SK-N-MC (cell line): ENCODE measurements at regions not wholly inside any gene's neighbourhood (a gene's known extent, or its start where the extent isn't known, plus 50 kb on each side); places are given as distances from the start of the nearest gene placed in this dataset.

Experiments
- DNase-seq: peaks from one replicate; pipeline ENCODE4 v3.0.0-alpha.2; 2011; ENCODE audit warnings: low read depth, low spot score
- H3K27ac ChIP-seq: fragments of 200-600 bp; sonication (generic); 2 replicates; pipeline ENCODE4 v1.5.1; 2016; ENCODE audit warnings: mixed run types
- H3K36me3 ChIP-seq: fragments of 200-600 bp; sonication (generic); 2 replicates; pipeline ENCODE4 v1.6.1; 2017; ENCODE audit warnings: antibody characterized with exemption, low read length, mixed read lengths; ENCODE audit not compliant: insufficient read depth
- H3K4me3 ChIP-seq: fragments of 200-600 bp; sonication (generic); 2 replicates; pipeline ENCODE4 v1.5.1; 2016
- H3K9ac ChIP-seq: fragments of 200-600 bp; sonication (generic); 2 replicates; pipeline ENCODE4 v1.8.0; 2017; ENCODE audit warnings: mixed run types, mixed read lengths; ENCODE audit not compliant: insufficient read length
- H3K9me3 ChIP-seq: fragments of 200-600 bp; sonication (generic); 2 replicates; pipeline ENCODE4 v1.6.1; 2017; ENCODE audit warnings: low read depth, mild to moderate bottlenecking, antibody characterized with exemption, low read length, moderate library complexity, mixed read lengths
- EZH2 ChIP-seq: fragments of 200-600 bp; sonication (generic); IDR thresholded peaks from one replicate; pipeline ENCODE4 v1.6.1; 2017; ENCODE audit warnings: antibody characterized with exemption
- FOXP2 ChIP-seq: optimal IDR thresholded peaks from 2 replicates; pipeline ENCODE3; 2011; ENCODE audit warnings: mild to moderate bottlenecking, moderate library complexity; ENCODE audit not compliant: insufficient read depth; ENCODE audit errors: extremely low read length, control extremely low read depth
- POLR2AphosphoS5 ChIP-seq: IDR thresholded peaks from 2 replicates; pipeline ENCODE4 v1.6.1; 2012; ENCODE audit warnings: mild to moderate bottlenecking, low read depth, low read length, borderline replicate concordance

DNA sequence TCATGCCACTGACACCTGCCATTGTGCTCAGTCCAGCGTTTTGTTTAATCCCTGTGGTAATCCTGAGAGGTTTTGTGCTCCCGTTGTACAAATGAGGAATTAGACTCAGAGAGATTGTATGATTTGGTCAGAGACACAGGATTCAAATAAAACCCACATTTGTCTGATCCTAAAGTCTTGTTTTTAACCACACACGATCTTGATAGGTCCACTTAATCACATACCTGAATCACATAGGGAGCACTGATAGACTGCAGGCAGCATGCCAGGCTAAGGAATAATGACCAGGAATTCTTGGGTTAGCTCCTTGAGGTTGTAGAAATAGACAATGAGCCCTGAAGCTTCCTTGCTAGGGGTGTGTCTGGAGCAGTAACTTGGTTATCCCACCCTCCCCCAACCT is 202.6 kb upstream of the RGS6 start:
- no peak for DNase-seq
- no peak overlapping the region for H3K9ac ChIP-seq
- no peak for TF ChIP-seq POLR2AphosphoS5
- TF ChIP-seq FOXP2, result no peak
- TF ChIP-seq EZH2, result no peak
- no peak overlapping the region for H3K4me3 ChIP-seq
- H3K9me3 ChIP-seq, result no peaks in the 10 kb centered on the region
- peaks cover 73% of the 10 kb centered on the region for H3K36me3 ChIP-seq
- no peak overlapping the region for H3K27ac ChIP-seq

DNA sequence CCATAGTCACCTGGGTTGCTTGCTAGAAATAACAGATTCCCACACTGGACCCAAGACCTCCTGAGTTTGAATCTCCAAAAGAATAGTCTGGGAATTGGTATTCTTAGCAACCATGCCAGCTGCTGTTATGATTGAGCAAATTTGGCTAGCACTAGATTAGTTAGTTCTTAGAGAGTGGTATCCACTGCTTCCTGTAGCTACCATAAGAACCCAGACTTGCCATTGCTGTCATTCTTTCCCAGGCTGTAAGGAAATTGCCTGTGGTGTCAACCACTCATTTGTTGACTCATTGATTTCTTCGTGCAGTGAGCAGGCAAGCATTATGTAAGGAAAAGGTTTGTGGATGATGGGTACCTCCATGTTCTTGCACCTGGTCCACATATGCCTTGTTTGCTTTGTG is 201.8 kb upstream of the RGS6 start:
- no peak overlapping the region for H3K27ac ChIP-seq
- H3K4me3 ChIP-seq, result no peak overlapping the region
- H3K36me3 ChIP-seq, result peaks cover 74% of the 10 kb centered on the region
- DNase-seq, result no peak
- no peaks in the 10 kb centered on the region for H3K9me3 ChIP-seq
- no peak for TF ChIP-seq FOXP2
- no peak for TF ChIP-seq POLR2AphosphoS5
- TF ChIP-seq EZH2, result no peak
- no peak overlapping the region for H3K9ac ChIP-seq

DNA sequence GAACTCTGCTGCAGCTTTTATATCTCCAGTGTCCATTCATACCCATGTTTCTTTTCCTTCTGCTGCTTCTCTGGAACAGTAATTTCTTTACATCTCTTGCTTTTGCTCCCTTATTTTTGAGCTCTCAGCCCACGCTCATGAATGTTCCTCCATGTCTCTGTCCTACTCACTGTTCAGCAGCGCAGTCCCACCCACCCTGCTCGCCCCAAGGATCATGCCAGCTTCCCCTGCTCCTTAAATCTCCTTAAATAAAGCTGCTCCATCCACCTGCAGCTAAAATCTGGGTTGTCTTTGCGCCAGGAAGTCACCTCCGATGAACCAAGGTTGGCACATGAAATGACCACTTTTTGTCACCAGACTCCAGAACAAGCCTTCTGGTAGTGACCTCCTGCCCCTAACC is 201.1 kb upstream of the RGS6 start:
- H3K36me3 ChIP-seq, result peaks cover 81% of the 10 kb centered on the region
- DNase-seq, result no peak

DNA sequence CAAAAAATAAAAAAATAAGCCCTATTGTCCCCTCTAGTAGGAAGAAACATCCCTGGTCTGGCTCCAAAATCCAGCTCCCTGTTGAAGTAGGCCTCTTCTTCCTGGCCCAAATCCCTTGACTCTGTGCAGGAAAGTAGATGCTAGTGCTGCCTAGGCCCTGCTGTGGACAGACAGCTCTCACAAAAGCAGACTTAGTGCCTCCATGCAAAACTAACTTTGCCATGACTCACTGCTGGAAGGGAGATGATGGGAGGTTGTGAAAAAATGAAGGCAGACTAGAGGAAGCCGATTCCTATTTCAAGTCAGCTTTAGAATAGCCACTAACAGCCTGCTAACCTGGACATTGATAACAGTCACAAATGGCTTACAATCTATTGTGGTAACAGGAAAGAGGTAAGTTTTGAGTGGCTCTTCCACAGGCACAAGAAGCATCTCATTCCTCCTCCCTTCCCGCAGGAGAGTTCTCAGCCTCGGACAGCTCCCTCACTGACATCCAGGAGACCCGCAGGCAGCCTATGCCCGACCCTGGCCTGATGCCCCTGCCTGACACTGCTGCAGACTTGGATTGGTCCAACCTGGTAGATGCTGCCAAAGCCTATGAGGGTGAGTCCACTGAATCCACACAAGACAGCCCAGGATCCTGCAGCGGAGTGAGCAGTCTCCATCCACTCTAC is 198.9 kb upstream of the RGS6 start:
- H3K9ac ChIP-seq, result no peak overlapping the region
- no peak overlapping the region for H3K27ac ChIP-seq
- H3K9me3 ChIP-seq, result no peaks in the 10 kb centered on the region
- H3K36me3 ChIP-seq, result peaks cover 89% of the 10 kb centered on the region
- no peak for DNase-seq
- no peak overlapping the region for H3K4me3 ChIP-seq
- TF ChIP-seq POLR2AphosphoS5 (no peak), EZH2 (no peak), FOXP2 (no peak)

More for the DNA sequence above, 201.1 kb upstream of the RGS6 start:
- H3K9ac ChIP-seq, result no peak overlapping the region
- no peak overlapping the region for H3K27ac ChIP-seq
- no peak for TF ChIP-seq EZH2
- TF ChIP-seq FOXP2, result no peak
- TF ChIP-seq POLR2AphosphoS5, result no peak
- H3K4me3 ChIP-seq, result no peak overlapping the region
- H3K9me3 ChIP-seq, result no peaks in the 10 kb centered on the region

DNA sequence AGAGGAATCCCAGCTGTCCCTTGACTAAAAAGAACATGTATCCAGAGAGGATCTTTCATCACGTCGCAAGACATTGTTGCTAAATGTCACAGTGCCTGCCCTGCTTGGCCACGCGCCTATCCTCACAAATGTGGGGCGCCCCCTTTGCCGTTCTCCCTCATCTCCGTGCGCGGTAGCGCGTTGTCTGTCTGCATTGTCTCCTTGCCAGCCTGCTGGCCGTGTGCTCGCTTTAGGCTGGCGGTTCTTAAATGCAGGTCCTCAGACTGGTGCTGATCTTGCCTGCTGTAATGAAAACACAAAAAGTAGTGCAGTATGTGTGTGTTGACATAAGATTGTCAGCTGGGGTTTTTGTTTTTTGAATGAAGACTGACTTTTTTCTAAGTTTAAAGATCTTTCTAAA is 198.2 kb upstream of the RGS6 start:
- H3K9me3 ChIP-seq, result no peaks in the 10 kb centered on the region
- TF ChIP-seq POLR2AphosphoS5, result no peak
- no peak for TF ChIP-seq EZH2
- no peak for TF ChIP-seq FOXP2
- no peak overlapping the region for H3K27ac ChIP-seq
- H3K4me3 ChIP-seq, result no peak overlapping the region
- H3K9ac ChIP-seq, result no peak overlapping the region
- no peak for DNase-seq
- peaks cover 89% of the 10 kb centered on the region for H3K36me3 ChIP-seq

DNA sequence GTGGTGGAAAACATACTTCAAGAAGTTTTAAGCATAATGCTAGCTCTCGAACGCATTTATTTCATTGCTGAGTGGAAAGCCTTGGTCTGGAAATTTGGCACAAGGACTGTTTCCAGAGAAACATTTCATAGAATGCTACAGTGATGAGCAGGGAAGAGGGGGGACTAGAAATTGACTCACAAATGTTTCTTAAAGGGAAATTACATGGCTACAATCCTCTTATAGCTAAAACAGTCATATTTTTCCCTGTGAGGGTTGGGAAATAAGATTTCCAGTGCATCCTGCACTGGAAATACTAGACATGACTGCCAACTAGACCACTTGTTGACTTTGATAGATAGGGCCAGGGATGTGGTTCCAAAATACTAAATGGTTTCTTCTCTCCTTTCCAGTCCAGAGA is 197.3 kb upstream of the RGS6 start:
- Histone ChIP-seq H3K36me3 (peaks cover 82% of the 10 kb centered on the region), H3K9me3 (no peaks in the 10 kb centered on the region), H3K4me3 (no peak overlapping the region), H3K9ac (no peak overlapping the region), H3K27ac (no peak overlapping the region)
- TF ChIP-seq EZH2, result no peak
- DNase-seq, result no peak

DNA sequence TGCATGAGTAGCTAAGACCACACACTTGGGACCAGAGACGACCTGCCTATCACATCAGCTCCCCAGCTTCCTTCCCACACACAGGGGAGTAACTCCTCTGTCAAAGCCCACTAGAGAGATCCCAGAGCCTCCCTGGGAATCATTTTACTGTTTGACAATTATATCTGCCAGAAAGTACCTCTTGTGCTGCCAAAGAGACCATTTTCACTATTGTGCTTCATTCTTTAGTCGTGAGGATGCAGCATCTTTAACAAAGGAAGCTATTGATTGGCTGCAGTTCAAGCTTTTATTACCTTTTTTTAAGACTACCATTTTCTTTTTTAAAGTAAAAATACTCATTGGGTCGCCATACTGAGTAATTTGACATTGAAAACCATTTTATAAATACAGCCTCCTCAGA is 194.5 kb upstream of the RGS6 start:
- Histone ChIP-seq H3K9ac (no peak overlapping the region), H3K4me3 (no peak overlapping the region), H3K27ac (no peak overlapping the region), H3K36me3 (peaks cover 53% of the 10 kb centered on the region), H3K9me3 (no peaks in the 10 kb centered on the region)
- TF ChIP-seq FOXP2 (no peak), EZH2 (no peak), POLR2AphosphoS5 (no peak)
- DNase-seq, result no peak

DNA sequence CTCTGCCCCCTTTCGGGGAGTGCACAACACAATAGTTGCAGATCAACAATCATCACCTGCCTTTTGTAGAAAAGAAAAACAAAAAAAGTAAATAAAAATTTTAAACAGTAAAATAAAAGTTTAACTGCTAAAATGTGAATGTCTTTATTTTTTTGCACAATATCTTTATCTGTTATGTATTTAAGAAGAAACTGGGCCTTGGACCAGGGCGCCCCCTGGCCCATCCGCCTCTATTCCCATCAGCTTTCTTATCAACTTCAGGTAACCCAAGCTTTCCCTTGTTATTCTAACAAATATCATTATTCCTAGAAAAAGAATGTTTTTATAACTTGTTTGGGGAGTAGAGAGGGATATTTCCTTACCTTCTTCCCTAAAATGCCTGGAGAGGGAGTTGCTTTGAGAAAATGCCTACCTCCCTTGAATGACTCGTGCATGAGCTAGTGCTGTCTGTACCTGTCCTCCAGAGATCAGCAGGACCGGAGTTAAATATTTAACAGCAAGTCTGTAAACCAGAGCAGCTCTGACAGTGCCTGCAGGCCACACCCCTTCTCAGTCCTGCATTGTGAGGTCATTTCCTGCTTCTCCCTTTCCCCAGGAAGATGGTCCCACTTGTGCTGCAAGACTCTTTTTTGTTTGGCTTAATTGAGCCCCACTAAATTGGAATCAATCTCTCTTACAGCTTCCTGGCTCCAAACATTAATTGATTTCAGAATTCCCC is 192.8 kb upstream of the RGS6 start:
- no peaks in the 10 kb centered on the region for H3K9me3 ChIP-seq
- peak overlapping the region; percentile 63 for H3K4me3 ChIP-seq
- H3K36me3 ChIP-seq, result peaks cover 39% of the 10 kb centered on the region
- TF ChIP-seq POLR2AphosphoS5, result no peak
- TF ChIP-seq EZH2, result no peak
- no peak for TF ChIP-seq FOXP2
- DNase-seq, result peak; percentile 62
- H3K9ac ChIP-seq, result peak overlapping the region; percentile 6
- H3K27ac ChIP-seq, result peak overlapping the region; percentile 94
